H7 (cell line): ENCODE measurements at regions not wholly inside any gene's neighbourhood (a gene's known extent, or its start where the extent isn't known, plus 50 kb on each side); places are given as distances from the start of the nearest gene placed in this dataset.

Experiments
- DNase-seq: peaks from one replicate; pipeline ENCODE4 v3.0.0; 2012
- H3K27me3 ChIP-seq: 2 replicates; pipeline ENCODE4 v1.6.0; 2011; ENCODE audit warnings: mild to moderate bottlenecking, low read length; ENCODE audit not compliant: control insufficient read depth, insufficient read depth
- H3K36me3 ChIP-seq: replicated peaks from 2 replicates; pipeline ENCODE4 v1.5.1; 2011; ENCODE audit warnings: low read length; ENCODE audit not compliant: control insufficient read depth, insufficient read depth
- H3K4me3 ChIP-seq: 2 replicates; pipeline ENCODE4 v1.5.1; 2011; ENCODE audit warnings: low read depth, mild to moderate bottlenecking, control low read depth, low read length, moderate library complexity; ENCODE audit not compliant: insufficient read depth

- Histone ChIP-seq H3K27me3 (peaks cover 35% of the 10 kb centered on the region), H3K4me3 (peak overlapping the region; percentile 58)
- peak; percentile 62 for DNase-seq
Measured at GRCh38 chr21:38659936-38660332, 145.8 kb upstream of the ETS2 start.

DNA sequence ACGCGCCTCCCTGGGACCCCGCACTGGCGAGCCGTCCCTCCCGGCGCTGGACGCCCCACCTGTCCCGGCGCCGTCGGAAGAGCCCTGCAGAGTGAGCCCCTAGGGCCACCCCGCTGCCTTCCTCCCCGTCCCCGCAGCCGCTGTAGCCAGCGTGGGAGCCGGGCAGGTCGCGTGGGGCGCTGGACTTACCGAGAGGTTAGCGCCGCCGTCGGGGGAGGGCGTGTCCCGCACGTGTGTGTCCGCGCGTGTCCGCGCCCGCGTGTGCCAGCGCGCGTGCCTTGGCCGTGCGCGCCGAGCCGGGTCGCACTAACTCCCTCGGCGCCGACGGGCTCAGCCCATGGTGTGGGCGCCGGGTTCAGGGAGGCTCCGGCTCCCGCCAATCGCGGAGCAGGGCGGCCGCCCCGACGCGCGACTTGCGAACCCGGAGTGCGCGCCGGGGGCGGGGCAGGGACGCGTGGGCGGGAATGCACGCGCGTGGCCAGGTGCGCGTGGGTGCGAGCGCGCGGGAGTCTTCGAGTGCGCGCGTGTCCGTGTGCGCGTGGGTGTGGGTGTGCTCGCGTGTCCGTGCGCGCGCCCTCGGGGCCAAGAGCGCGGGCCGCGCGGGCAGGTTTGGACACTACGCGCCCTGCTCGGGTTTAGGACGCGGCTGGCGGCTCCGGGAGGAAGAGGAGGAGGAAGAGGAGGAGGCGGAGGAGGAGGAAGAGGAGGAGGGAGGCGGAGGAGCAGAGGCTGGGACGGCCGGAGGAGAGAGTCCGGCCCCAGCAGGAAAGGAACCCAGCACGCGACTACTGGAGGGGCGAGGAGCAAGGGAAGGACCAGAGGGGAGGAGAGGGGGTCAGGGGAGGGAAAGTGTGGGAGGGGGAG is 145.2 kb upstream of the ETS2 start:
- Histone ChIP-seq H3K4me3 (peak overlapping the region; percentile 58), H3K27me3 (peaks cover 35% of the 10 kb centered on the region), H3K36me3 (no peaks in the 10 kb centered on the region)
- peak; percentile 90 for DNase-seq

More at GRCh38 chr21:38659936-38660332, 145.8 kb upstream of the ETS2 start:
- no peaks in the 10 kb centered on the region for H3K36me3 ChIP-seq

DNA sequence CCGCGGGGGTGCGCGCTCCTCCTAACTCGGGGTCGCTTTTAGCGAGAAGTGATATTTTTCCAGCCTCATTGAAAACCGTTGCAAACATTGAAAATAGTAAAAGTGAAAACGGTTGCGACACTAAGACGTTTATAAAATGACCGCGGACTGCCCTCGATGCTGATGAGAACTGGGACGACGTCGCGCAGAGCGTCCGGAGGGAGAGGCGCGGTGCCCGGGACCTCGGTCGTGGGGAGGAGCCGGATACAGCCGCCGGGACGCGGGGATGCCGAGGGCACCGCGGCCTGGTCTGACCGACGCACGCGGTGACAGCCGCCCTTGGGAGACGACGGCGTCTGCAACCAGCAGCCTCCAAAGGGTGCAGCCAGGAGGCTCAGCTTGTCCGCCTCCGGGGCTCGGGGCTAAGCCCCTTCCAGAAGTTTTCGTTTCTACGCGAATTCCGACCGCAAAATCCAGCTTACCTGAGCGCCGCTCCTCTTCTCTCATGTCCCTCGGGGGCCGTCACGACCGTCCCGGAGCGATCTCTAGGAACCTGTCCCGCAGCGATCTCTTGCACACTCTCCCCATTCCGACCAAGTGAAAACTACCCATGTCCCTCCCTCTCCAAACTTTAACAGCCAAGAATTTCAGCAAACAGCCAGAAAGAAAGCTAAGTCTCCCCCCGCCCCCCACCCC is 144.4 kb upstream of the ETS2 start:
- H3K27me3 ChIP-seq: peaks cover 35% of the 10 kb centered on the region
- peak overlapping the region; percentile 58 for H3K4me3 ChIP-seq

DNA sequence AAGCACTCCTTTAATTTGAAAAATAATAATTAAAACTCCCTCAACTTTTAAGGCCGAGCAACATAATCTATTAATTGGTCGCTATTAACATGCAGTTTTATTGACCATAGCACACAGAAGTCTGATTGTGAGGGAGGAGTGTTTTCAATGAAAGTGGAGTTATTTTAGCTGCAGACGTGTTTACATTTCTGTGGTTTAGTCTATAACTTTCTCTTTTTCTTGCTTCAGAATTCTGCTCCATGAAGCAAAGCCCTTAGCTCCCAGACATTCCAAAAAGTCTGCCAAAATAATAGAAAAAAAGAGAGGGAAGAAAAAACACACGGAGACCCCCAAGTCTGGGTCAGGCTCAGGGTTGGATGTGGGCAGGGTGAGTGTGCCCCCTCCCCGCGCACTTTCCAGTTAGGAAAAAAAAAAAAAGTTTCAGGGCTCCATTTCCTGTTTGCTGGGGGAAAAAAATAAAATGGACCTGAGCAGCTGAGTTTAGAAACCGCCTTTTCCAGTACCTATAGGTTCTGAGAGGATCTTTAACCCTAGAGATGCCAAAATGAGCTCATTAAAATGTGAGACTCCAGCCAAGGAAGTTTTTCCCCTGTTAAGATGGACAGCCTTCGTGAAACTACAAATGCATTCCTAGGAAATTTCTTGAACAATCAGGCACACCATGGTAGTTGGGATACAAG is 143.7 kb upstream of the ETS2 start:
- peak; percentile 49 for DNase-seq
- no peaks in the 10 kb centered on the region for H3K36me3 ChIP-seq
- peak overlapping the region; percentile 58; the same call in 1 of the 2 replicates for H3K4me3 ChIP-seq
- peaks cover 35% of the 10 kb centered on the region for H3K27me3 ChIP-seq

More for the DNA sequence above, 144.4 kb upstream of the ETS2 start:
- DNase-seq: peak; percentile 82
- no peaks in the 10 kb centered on the region for H3K36me3 ChIP-seq

GRCh38 chr21:38663282-38663681 is 142.4 kb upstream of the ETS2 start:
- H3K27me3 ChIP-seq: peaks cover 28% of the 10 kb centered on the region
- H3K4me3 ChIP-seq: no peak overlapping the region
- H3K36me3 ChIP-seq: no peaks in the 10 kb centered on the region
- DNase-seq: no peak

DNA sequence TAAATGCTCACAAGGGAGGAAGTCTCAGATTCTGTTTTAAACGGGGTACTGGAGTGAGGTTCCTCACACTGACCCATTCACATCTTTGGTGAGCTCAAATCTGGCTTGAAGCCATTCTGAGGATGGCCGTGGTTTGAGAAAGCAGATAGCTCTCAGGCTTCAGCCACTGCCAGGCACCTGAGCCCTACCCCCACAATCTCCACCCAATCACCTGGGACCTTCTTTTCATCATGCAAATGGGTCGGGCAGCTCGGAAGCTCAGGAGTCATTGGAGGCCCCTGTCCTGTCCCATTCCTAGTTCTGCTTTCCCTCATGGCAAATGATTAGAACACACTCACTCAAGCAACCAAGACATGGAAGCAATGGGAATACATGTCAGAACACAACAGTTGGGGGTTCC is 141.4 kb upstream of the ETS2 start:
- Histone ChIP-seq H3K27me3 (peaks cover 23% of the 10 kb centered on the region), H3K36me3 (no peaks in the 10 kb centered on the region), H3K4me3 (no peak overlapping the region)
- DNase-seq: peak; percentile 83

- Histone ChIP-seq H3K36me3 (no peaks in the 10 kb centered on the region), H3K4me3 (no peak overlapping the region), H3K27me3 (peaks cover 17% of the 10 kb centered on the region)
- no peak for DNase-seq
Measured at GRCh38 chr21:38664841-38665240, 140.9 kb upstream of the ETS2 start.

GRCh38 chr21:38667291-38667870 is 138.3 kb upstream of the ETS2 start:
- Histone ChIP-seq H3K27me3 (no peaks in the 10 kb centered on the region; the same call in 1 of the 2 replicates), H3K36me3 (no peaks in the 10 kb centered on the region), H3K4me3 (no peak overlapping the region)
- no peak for DNase-seq

GRCh38 chr21:38668067-38668466 is 137.7 kb upstream of the ETS2 start:
- H3K4me3 ChIP-seq: no peak overlapping the region
- DNase-seq: no peak
- H3K27me3 ChIP-seq: no peaks in the 10 kb centered on the region
- H3K36me3 ChIP-seq: no peaks in the 10 kb centered on the region

DNA sequence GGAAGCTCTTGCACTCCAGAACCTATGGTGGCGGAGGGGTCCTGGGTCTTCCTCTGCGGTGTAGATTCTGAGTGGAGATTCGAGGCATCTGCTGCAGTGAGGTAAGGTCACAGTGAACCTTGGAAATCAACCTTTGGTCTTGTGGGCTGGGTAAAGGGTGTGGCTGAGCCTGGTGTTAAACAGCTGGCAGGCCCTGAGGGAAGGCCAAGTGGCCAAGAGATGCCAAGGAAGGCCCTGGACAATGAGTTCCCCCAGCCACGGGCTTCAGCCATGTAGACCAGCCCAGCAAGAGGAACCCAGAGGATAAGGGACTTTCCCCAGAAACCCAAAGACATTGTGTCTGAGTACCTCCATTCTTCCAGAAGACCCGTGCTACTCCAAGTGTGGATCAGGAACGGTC is 137.2 kb upstream of the ETS2 start:
- Histone ChIP-seq H3K4me3 (no peak overlapping the region), H3K36me3 (no peaks in the 10 kb centered on the region), H3K27me3 (no peaks in the 10 kb centered on the region)
- no peak for DNase-seq

DNA sequence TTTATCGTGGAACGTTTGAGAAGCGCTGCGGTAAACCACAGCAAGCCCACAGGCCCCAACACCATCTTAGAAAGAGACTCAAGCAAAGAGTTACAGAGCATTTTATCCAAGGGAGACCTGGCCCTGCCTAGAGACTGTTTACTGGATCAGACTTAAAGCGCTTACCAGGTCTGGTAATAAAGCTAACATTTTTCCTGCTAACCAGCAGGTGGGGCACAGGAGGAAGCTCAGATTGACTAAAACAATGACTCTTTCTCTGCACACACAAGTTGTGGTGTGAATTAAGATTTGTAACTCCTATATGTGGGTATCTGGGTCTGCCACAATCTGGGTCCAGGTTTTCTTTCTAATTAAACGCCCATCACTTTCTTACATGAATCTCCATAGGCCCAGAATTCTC is 136.5 kb upstream of the ETS2 start:
- Histone ChIP-seq H3K36me3 (no peaks in the 10 kb centered on the region), H3K27me3 (no peaks in the 10 kb centered on the region), H3K4me3 (no peak overlapping the region)
- peak; percentile 56 for DNase-seq

- no peak overlapping the region for H3K4me3 ChIP-seq
- no peaks in the 10 kb centered on the region for H3K27me3 ChIP-seq
- no peaks in the 10 kb centered on the region for H3K36me3 ChIP-seq
- DNase-seq: no peak
Measured at GRCh38 chr21:38670861-38671260, 134.9 kb upstream of the ETS2 start.

DNA sequence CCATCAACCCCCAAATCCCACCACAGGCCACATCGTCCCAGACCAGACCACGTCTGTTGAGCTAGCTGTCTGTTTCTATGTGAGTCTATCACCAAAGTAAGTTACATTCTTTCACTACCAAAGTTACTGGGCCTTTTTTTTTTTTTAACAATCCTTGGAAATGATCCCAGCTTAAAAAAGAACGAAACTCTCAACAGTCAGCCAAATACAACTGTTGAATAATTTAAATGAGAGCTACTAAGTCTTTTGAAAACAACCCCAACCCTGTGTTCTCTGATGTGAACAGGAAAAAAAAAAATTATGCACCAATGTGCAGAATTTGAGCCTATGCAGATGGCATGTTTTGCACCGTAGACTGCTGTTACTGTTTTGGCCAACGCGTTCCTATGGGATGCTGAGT is 134.0 kb upstream of the ETS2 start:
- DNase-seq: no peak
- Histone ChIP-seq H3K36me3 (no peaks in the 10 kb centered on the region), H3K27me3 (no peaks in the 10 kb centered on the region), H3K4me3 (no peak overlapping the region)

DNA sequence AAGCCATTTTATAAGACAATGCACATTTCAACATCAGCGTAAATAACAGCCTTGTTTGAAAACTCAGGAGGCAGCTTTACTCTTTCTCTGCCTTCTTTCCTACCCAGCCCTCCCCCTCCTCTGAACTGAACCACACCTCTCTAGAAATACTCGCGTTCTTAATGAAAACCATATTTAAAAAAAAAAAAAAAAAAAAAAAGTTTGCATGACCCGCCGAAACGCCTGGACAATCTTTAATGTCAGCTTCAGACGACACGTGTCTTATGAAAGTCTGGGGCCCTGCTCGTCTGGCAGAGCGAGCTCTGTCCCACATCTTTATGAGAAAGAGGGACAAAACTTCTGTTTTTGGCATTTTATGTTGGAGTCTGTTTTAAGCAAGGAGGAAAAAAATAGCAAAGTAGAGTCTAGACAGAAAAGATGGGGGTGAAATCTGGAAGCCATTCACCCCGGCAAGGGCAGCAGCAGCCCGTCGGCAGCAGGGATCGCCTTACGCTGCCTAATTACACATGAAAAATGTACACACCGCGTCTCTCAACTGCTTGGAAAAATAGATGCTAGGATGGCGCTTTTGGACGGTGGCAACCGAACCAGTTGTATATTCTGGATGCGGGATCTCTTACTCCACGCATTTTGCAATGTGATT is 130.4 kb upstream of the ETS2 start:
- no peaks in the 10 kb centered on the region for H3K27me3 ChIP-seq
- DNase-seq: no peak
- no peak overlapping the region for H3K4me3 ChIP-seq
- H3K36me3 ChIP-seq: no peaks in the 10 kb centered on the region
